OCI-LY7 (cell line): ENCODE measurements at regions not wholly inside any gene's neighbourhood (a gene's known extent, or its start where the extent isn't known, plus 50 kb on each side); places are given as distances from the start of the nearest gene placed in this dataset.

Experiments
- BruUV-seq: library from RNA; stranded (reverse); fragments of 400-500 nt; replicated peaks from 2 replicates; lab custom pipeline; 2021; lab: Mats Ljungman, UMichigan
- CTCF ChIA-PET: fragments of 300-600 bp; sonication (Branson Sonifier 250); formaldehyde crosslinking; loops from one replicate; lab custom pipeline; 2022; ENCODE audit warnings: antibody characterized with exemption; ENCODE audit not compliant: unreplicated experiment; lab: Charles Lee
- POLR2A ChIA-PET: fragments of 300-600 bp; sonication (Branson Sonifier 250); formaldehyde crosslinking; loops from one replicate; lab custom pipeline; 2022; ENCODE audit warnings: antibody characterized with exemption; lab: Charles Lee
- DNase-seq: peaks from one replicate; pipeline ENCODE4 v3.0.0-alpha.2; 2015; ENCODE audit warnings: low spot score
- H2AFZ ChIP-seq: fragments of 200-600 bp; sonication (generic), shearing (Covaris generic); 2 replicates; pipeline ENCODE4 v1.6.1; 2014; ENCODE audit warnings: mild to moderate bottlenecking, antibody characterized with exemption, low read length, moderate library complexity
- H3K27ac ChIP-seq: fragments of 200-600 bp; sonication (generic); 2 replicates; pipeline ENCODE4 v1.5.1; 2014; ENCODE audit warnings: mixed run types, low read depth, mild to moderate bottlenecking, moderate library complexity, low read length, inconsistent platforms; ENCODE audit not compliant: poor library complexity, severe bottlenecking
- H3K36me3 ChIP-seq: fragments of 200-600 bp; sonication (generic); 2 replicates; pipeline ENCODE4 v1.6.1; 2014; ENCODE audit warnings: mild to moderate bottlenecking, antibody characterized with exemption, low read length, moderate library complexity, mixed read lengths; ENCODE audit not compliant: insufficient read depth
- H3K4me1 ChIP-seq: fragments of 200-600 bp; sonication (generic); 2 replicates; pipeline ENCODE4 v1.5.1; 2014; ENCODE audit warnings: mild to moderate bottlenecking, low read length; ENCODE audit not compliant: insufficient read depth, poor library complexity, severe bottlenecking
- H3K4me2 ChIP-seq: fragments of 200-600 bp; sonication (generic); 2 replicates; pipeline ENCODE4 v1.6.1; 2014; ENCODE audit warnings: mild to moderate bottlenecking, low read length
- H3K4me3 ChIP-seq: fragments of 200-600 bp; sonication (generic); 2 replicates; pipeline ENCODE4 v1.5.1; 2014; ENCODE audit warnings: mild to moderate bottlenecking, low read depth, low read length; ENCODE audit not compliant: poor library complexity, severe bottlenecking
- H3K79me2 ChIP-seq: fragments of 200-600 bp; sonication (generic); 2 replicates; pipeline ENCODE4 v1.6.1; 2016; ENCODE audit warnings: low read depth, mild to moderate bottlenecking, low read length, moderate library complexity, mixed read lengths; ENCODE audit not compliant: insufficient read depth
- H3K9me2 ChIP-seq: fragments of 200-600 bp; sonication (generic); 2 replicates; pipeline ENCODE4 v1.6.1; 2016; ENCODE audit warnings: mild to moderate bottlenecking, low read length, mixed read lengths; ENCODE audit not compliant: insufficient read depth
- H3K9me3 ChIP-seq: fragments of 200-600 bp; sonication (generic); 2 replicates; pipeline ENCODE4 v1.6.1; 2014; ENCODE audit warnings: mild to moderate bottlenecking, mixed run types, low read length, mixed read lengths
- H4K20me1 ChIP-seq: fragments of 200-600 bp; sonication (generic); 2 replicates; pipeline ENCODE4 v1.6.1; 2014; ENCODE audit warnings: mild to moderate bottlenecking, antibody characterized with exemption, low read length, moderate library complexity, mixed read lengths; ENCODE audit not compliant: insufficient read depth
- EZH2phosphoT487 ChIP-seq: fragments of 200-600 bp; sonication (generic); IDR thresholded peaks from 2 replicates; pipeline ENCODE4 v1.6.1; 2018; ENCODE audit warnings: low read depth, borderline replicate concordance, mild to moderate bottlenecking, mixed run types, antibody characterized with exemption, low read length, moderate library complexity, mixed read lengths
- intact Hi-C: fragments of 100-400 bp; cut with micrococcal nuclease; formaldehyde crosslinking; loops from one replicate; pipeline ENCODE4 v1.10.0; 2022; ENCODE audit not compliant: unreplicated experiment
- TF ChIP-seq, protein P1 (sequence below): fragments of 200-600 bp; sonication (generic); conservative IDR thresholded peaks from 2 replicates; pipeline ENCODE4 v1.5.1; 2014; ENCODE audit warnings: mild to moderate bottlenecking, antibody characterized with exemption, low read length, moderate library complexity, mixed read lengths

DNA sequence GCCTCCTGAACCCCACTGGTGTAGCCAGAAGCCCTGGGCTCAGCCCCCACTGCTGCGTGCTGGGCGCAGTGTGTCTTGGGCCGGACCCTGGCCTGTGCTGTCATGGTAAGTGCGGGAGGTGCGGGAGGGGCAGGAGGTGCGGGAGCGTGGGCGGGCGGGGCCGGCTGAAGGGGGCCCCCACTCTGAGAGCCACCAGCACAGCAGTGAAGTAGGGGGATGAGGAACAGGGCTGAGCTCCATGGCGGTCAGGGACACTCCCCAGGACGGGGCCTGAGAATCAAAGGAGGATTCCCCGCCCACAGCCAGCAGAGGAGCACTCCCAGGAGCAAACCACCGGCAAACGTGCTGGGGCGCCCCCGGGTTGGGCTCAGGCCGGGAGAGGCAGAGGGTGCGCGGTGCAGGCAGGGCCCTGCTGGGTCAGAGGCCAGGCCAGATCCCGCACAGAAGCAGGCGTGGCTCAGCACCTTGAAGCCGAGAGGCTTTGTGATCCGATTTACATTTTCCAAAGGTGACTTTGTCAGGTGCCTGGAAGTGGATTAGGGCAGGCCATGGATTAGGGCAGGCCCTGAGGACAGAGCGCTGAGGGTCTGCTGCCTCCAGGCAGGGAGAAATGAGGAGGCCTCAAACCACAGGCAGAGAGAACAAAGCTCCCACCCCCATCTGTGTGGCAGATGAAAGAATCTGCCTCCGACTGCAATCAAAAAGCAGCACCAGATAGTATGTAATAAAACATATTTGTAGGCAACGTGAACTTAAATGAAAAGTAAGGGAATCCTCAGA lies 152.0 kb upstream of the RAB6C start:
- BruUV-seq: no TSS peak
- Histone ChIP-seq H3K36me3 (no peaks in the 10 kb centered on the region), H3K9me3 (no peaks in the 10 kb centered on the region), H3K4me2 (no peak overlapping the region), H2AFZ (no peak overlapping the region), H3K27ac (no peak overlapping the region), H3K4me3 (no peak overlapping the region), H4K20me1 (no peaks in the 10 kb centered on the region), H3K4me1 (no peaks in the 10 kb centered on the region), H3K9me2 (no peaks in the 10 kb centered on the region), H3K79me2 (no peaks in the 10 kb centered on the region)
- ChIA-PET POLR2A (no interaction called here), CTCF (no interaction called here)
- no peak for DNase-seq
- intact Hi-C loops: no loop called here
- no peak for TF ChIP-seq EZH2phosphoT487
- TF ChIP-seq, protein P1, sequence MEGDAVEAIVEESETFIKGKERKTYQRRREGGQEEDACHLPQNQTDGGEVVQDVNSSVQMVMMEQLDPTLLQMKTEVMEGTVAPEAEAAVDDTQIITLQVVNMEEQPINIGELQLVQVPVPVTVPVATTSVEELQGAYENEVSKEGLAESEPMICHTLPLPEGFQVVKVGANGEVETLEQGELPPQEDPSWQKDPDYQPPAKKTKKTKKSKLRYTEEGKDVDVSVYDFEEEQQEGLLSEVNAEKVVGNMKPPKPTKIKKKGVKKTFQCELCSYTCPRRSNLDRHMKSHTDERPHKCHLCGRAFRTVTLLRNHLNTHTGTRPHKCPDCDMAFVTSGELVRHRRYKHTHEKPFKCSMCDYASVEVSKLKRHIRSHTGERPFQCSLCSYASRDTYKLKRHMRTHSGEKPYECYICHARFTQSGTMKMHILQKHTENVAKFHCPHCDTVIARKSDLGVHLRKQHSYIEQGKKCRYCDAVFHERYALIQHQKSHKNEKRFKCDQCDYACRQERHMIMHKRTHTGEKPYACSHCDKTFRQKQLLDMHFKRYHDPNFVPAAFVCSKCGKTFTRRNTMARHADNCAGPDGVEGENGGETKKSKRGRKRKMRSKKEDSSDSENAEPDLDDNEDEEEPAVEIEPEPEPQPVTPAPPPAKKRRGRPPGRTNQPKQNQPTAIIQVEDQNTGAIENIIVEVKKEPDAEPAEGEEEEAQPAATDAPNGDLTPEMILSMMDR: no peak

DNA sequence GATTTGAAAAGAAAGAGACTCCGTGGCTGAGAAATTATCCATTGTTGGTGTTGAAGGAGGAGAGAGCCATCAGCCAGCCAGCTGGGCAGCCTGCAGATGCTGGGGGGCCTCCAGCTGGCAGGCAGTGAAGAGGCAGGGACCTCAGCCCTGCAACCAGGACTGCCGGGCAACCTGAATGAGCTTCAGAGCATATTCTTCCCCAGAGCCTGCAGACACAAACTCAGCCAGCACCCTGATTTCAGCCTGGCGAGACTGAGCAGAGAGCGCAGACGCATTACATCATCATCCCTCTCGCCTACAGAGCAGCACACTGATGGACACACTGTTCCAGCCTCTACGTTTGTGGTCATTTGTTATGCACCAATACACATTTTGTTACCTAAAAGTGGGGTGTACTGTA lies 150.7 kb upstream of the RAB6C start:
- no peak overlapping the region for H2AFZ ChIP-seq
- no peaks in the 10 kb centered on the region for H4K20me1 ChIP-seq
- H3K36me3 ChIP-seq: no peaks in the 10 kb centered on the region
- no peaks in the 10 kb centered on the region for H3K9me2 ChIP-seq
- no peaks in the 10 kb centered on the region for H3K9me3 ChIP-seq
- no peak overlapping the region for H3K4me2 ChIP-seq
- intact Hi-C loops: no loop called here
- no peak overlapping the region for H3K4me3 ChIP-seq
- TF ChIP-seq, protein P1: no peak
- TF ChIP-seq EZH2phosphoT487: no peak
- no peaks in the 10 kb centered on the region for H3K4me1 ChIP-seq
- H3K79me2 ChIP-seq: no peaks in the 10 kb centered on the region
- BruUV-seq: no TSS peak
- H3K27ac ChIP-seq: no peak overlapping the region
- ChIA-PET CTCF (no interaction called here), POLR2A (interaction anchor here (0.6 kb wide), 1 partner anchor 1235 kb away, joined by 3 read pairs; no protein-coding TSS in a partner anchor)
- no peak for DNase-seq

DNA sequence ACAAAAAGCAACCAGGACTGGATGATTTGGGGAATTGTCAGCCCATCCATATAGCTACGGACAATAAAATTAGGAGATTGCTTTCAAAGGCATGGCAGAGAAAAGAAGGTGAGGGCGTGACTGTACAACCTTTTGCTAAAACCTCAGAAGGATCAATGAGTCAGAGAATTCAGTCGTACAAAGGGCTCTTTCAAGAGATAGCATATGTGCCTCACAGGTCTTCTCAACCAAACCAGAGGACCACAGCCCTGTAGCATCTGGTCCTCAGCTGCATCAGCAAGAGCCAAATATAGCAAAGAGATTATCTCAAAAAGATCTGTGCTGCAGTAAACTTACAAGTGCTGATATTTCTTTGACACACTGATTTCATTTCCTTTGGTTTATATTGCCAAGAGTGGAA lies 149.9 kb upstream of the RAB6C start:
- no peaks in the 10 kb centered on the region for H4K20me1 ChIP-seq
- BruUV-seq: no TSS peak
- H3K36me3 ChIP-seq: no peaks in the 10 kb centered on the region
- no peaks in the 10 kb centered on the region for H3K9me3 ChIP-seq
- no peaks in the 10 kb centered on the region for H3K4me1 ChIP-seq
- intact Hi-C loops: no loop called here
- CTCF ChIA-PET: no interaction called here
- no peak for DNase-seq
- TF ChIP-seq, protein P1: no peak
- no peak for TF ChIP-seq EZH2phosphoT487
- no peak overlapping the region for H2AFZ ChIP-seq
- POLR2A ChIA-PET: interaction anchor here (0.6 kb wide), 1 partner anchor 1235 kb away, joined by 3 read pairs; no protein-coding TSS in a partner anchor
- H3K4me2 ChIP-seq: no peak overlapping the region
- H3K4me3 ChIP-seq: no peak overlapping the region
- H3K27ac ChIP-seq: no peak overlapping the region
- no peaks in the 10 kb centered on the region for H3K9me2 ChIP-seq
- no peaks in the 10 kb centered on the region for H3K79me2 ChIP-seq
